ENCODE measurements at regions not wholly inside any gene's neighbourhood (a gene's known extent, or its start where the extent isn't known, plus 50 kb on each side); places are given as distances from the start of the nearest gene placed in this dataset.
A peak's percentile ranks its signal among the peaks of the same experiment; 100 is the strongest.

GRCh38 chr17:14886200-14886739, 378.9 kb downstream of the PMP22 start:
- DNase-seq (ENCODE audit: low spot score), result peak; percentile 19

- DNase-seq (ENCODE audit: low spot score), result no peak
Observed at GRCh38 chr17:14882131-14882530, 383.0 kb downstream of the PMP22 start.

GRCh38 chr17:14875557-14876412, 389.3 kb downstream of the PMP22 start:
- DNase-seq (ENCODE audit: low spot score), result no peak

GRCh38 chr17:14873996-14874395, 391.1 kb downstream of the PMP22 start:
- DNase-seq (ENCODE audit: low spot score), result no peak

- DNase-seq (ENCODE audit: low spot score), result no peak
Observed at GRCh38 chr17:14873540-14873939, 391.6 kb downstream of the PMP22 start.

- peak; percentile 5 for DNase-seq (ENCODE audit: low spot score)
Observed at GRCh38 chr17:14871921-14872320, 393.2 kb downstream of the PMP22 start.

- DNase-seq (ENCODE audit: low spot score), result no peak
Observed at GRCh38 chr17:14866266-14866665, 398.9 kb downstream of the PMP22 start.

- DNase-seq (ENCODE audit: low spot score), result no peak
Observed at GRCh38 chr17:14864127-14864526, 401.0 kb downstream of the PMP22 start.

GRCh38 chr17:14859542-14859941, 405.6 kb downstream of the PMP22 start:
- DNase-seq (ENCODE audit: low spot score), result no peak

GRCh38 chr17:14856176-14856575, 408.9 kb downstream of the PMP22 start:
- DNase-seq (ENCODE audit: low spot score), result no peak

- no peak for DNase-seq (ENCODE audit: low spot score)
Observed at GRCh38 chr17:14854691-14855090, 410.4 kb downstream of the PMP22 start.

- no peak for DNase-seq (ENCODE audit: low spot score)
Observed at GRCh38 chr17:14845591-14846281, 419.4 kb downstream of the PMP22 start.

- no peak for DNase-seq (ENCODE audit: low spot score)
Observed at GRCh38 chr17:14843086-14843795, 421.9 kb downstream of the PMP22 start.

GRCh38 chr17:14840616-14841231, 424.4 kb downstream of the PMP22 start:
- no peak for DNase-seq (ENCODE audit: low spot score)

GRCh38 chr17:14838567-14838966, 426.6 kb downstream of the PMP22 start:
- no peak for DNase-seq (ENCODE audit: low spot score)

GRCh38 chr17:14833201-14833785, 431.8 kb downstream of the PMP22 start:
- DNase-seq (ENCODE audit: low spot score), result no peak

GRCh38 chr17:14831491-14831890, 433.6 kb downstream of the PMP22 start:
- DNase-seq (ENCODE audit: low spot score), result no peak

GRCh38 chr17:14827396-14827919, 437.7 kb downstream of the PMP22 start:
- DNase-seq (ENCODE audit: low spot score), result no peak

- no peak for DNase-seq (ENCODE audit: low spot score)
Observed at GRCh38 chr17:14826358-14826757, 438.8 kb downstream of the PMP22 start.

GRCh38 chr17:14818469-14818868, 446.7 kb downstream of the PMP22 start:
- no peak for DNase-seq (ENCODE audit: low spot score)

GRCh38 chr17:14815079-14815478, 450.0 kb downstream of the PMP22 start:
- peak; percentile 30 for DNase-seq (ENCODE audit: low spot score)
